BE2C (cell line): ENCODE measurements at regions not wholly inside any gene's neighbourhood (a gene's known extent, or its start where the extent isn't known, plus 50 kb on each side); places are given as distances from the start of the nearest gene placed in this dataset.

Source experiments
- DNase-seq: peaks from one replicate; pipeline ENCODE4 v3.0.0-alpha.2; 2020
- H3K27me3 ChIP-seq: fragments of 250-450 bp; sonication (Bioruptor Pico); 2 replicates; pipeline ENCODE4 v1.5.1; 2020; ENCODE audit warnings: mild to moderate bottlenecking
- H3K36me3 ChIP-seq: fragments of 250-450 bp; sonication (Bioruptor Pico); 2 replicates; pipeline ENCODE4 v1.5.1; 2020; ENCODE audit warnings: mild to moderate bottlenecking
- H3K4me1 ChIP-seq: fragments of 250-450 bp; sonication (Bioruptor Pico); 2 replicates; pipeline ENCODE4 v1.5.1; 2020
- H3K4me3 ChIP-seq: 2 replicates; pipeline ENCODE4 v1.5.1; 2011; ENCODE audit warnings: low read depth, low read length
- H3K9me3 ChIP-seq: fragments of 250-450 bp; sonication (Bioruptor Pico); 2 replicates; pipeline ENCODE4 v1.5.1; 2020
- TF ChIP-seq, protein P1 (sequence below): IDR thresholded peaks from 2 replicates; pipeline ENCODE4 v1.5.1; 2012; ENCODE audit warnings: mild to moderate bottlenecking, low read depth, low read length

DNA sequence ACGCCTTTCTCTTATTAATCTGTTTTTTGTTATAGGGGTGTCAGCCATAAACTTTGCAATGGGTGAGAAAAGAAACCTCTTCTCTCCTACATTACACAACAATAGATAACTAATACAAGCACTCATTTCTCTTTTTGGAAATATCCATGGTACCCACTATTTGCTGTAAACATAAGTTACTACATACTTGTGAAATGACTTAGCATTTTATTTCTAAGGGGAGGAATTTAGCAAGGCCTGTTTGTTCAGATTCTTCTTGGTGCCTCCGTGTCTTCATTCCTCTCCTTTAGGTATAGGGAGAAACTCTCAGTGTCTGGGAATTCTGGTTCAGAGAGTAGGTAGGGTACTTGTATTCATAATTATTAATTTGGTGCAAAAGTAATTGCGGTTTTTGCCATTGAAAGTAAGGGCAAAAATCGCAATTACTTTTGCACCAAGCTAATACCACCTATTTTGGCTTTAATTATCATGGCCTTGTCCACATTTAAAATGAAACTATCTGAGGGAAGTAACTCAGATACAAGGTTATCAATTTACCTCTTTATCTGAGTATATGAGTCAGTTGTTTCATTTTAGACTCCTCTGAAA is 134.8 kb downstream of the MREG start:
- Histone ChIP-seq H3K4me3 (no peak overlapping the region), H3K27me3 (no peaks in the 10 kb centered on the region), H3K36me3 (no peaks in the 10 kb centered on the region), H3K9me3 (no peaks in the 10 kb centered on the region), H3K4me1 (0 out of 2 replicates have a peak, but pooled peaks cover 2% of the 10 kb centered on the region)
- DNase-seq, result no peak
- TF ChIP-seq, protein P1, sequence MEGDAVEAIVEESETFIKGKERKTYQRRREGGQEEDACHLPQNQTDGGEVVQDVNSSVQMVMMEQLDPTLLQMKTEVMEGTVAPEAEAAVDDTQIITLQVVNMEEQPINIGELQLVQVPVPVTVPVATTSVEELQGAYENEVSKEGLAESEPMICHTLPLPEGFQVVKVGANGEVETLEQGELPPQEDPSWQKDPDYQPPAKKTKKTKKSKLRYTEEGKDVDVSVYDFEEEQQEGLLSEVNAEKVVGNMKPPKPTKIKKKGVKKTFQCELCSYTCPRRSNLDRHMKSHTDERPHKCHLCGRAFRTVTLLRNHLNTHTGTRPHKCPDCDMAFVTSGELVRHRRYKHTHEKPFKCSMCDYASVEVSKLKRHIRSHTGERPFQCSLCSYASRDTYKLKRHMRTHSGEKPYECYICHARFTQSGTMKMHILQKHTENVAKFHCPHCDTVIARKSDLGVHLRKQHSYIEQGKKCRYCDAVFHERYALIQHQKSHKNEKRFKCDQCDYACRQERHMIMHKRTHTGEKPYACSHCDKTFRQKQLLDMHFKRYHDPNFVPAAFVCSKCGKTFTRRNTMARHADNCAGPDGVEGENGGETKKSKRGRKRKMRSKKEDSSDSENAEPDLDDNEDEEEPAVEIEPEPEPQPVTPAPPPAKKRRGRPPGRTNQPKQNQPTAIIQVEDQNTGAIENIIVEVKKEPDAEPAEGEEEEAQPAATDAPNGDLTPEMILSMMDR, result no peak

DNA sequence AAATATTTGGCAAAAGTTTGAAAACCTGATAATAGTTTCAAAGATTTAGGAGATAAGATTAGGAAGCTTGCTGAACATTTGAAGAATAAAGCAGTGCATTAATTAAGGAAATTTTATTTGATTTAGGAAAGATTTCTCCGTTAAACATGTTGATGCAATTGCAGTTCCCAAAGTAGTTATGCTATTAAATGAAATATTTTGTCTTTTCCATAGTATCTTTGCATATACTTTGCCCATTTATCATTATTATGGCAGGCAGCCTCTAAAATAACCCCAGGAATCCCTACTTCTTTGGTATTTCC is 136.5 kb downstream of the MREG start:
- Histone ChIP-seq H3K36me3 (no peaks in the 10 kb centered on the region), H3K9me3 (no peaks in the 10 kb centered on the region), H3K27me3 (no peaks in the 10 kb centered on the region), H3K4me3 (no peak overlapping the region), H3K4me1 (0 out of 2 replicates have a peak, but pooled peaks cover 2% of the 10 kb centered on the region)
- DNase-seq, result no peak
- TF ChIP-seq, protein P1, result no peak

GRCh38 chr2:215876139-215876936 is 137.0 kb downstream of the MREG start:
- Histone ChIP-seq H3K27me3 (no peaks in the 10 kb centered on the region), H3K36me3 (no peaks in the 10 kb centered on the region), H3K9me3 (no peaks in the 10 kb centered on the region), H3K4me3 (no peak overlapping the region), H3K4me1 (0 out of 2 replicates have a peak, but pooled peaks cover 2% of the 10 kb centered on the region)
- DNase-seq, result no peak
- TF ChIP-seq, protein P1, result no peak

DNA sequence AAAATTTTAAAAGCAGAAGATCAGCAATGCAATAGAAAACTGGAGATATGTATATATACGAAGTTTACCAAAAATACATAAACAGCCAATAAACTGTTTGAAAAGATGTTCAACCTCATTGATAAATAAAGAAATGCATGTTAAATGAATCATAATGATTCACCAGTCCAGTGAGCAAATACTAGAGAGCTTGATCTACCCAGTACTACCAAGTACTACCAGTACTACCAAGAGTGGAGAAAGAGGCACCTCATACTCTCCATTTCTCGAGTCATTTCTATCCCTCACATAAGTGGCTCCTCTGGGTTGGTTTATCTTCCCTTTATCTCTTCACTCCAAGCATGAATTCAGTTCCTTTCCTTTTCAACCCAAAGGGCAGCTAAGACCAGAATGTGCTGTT is 138.9 kb downstream of the MREG start:
- Histone ChIP-seq H3K27me3 (no peaks in the 10 kb centered on the region), H3K4me1 (peaks cover 6% of the 10 kb centered on the region; the same call in 1 of the 2 replicates), H3K9me3 (no peaks in the 10 kb centered on the region), H3K36me3 (no peaks in the 10 kb centered on the region), H3K4me3 (no peak overlapping the region)
- TF ChIP-seq, protein P1, result no peak
- no peak for DNase-seq

DNA sequence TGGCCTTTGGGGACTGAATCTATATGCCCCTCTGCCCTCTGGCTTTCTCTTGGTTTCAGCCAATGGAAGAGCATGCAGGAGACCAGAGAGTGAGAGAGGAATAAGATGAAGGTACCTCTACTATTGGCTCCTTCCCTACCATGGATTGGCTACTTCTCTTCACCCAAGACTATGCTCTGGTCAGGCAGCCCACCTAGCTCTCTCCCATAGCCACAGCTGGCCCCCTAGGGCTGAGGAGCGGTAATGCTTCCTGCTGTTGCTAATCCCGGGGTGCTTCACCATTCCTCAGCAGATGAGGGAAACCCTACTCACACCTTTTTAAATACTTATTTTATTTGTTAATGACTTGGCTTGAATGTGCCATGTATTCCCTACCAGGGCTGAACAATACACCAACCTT is 142.4 kb downstream of the MREG start:
- DNase-seq, result peak; percentile 58
- no peak overlapping the region for H3K4me3 ChIP-seq

More for the DNA sequence above, 142.4 kb downstream of the MREG start:
- Histone ChIP-seq H3K9me3 (no peaks in the 10 kb centered on the region), H3K36me3 (no peaks in the 10 kb centered on the region), H3K4me1 (peaks cover 4% of the 10 kb centered on the region; the same call in 1 of the 2 replicates), H3K27me3 (no peaks in the 10 kb centered on the region)
- TF ChIP-seq, protein P1, result peak; percentile 79
